Osteoblast (primary cell): ENCODE measurements at regions not wholly inside any gene's neighbourhood (a gene's known extent, or its start where the extent isn't known, plus 50 kb on each side); places are given as distances from the start of the nearest gene placed in this dataset.

Source experiments
- DNase-seq: peaks from one replicate; pipeline ENCODE4 v3.0.0; 2011; ENCODE audit warnings: low spot score, mixed read lengths; ENCODE audit not compliant: insufficient read length; ENCODE audit errors: missing footprints
- H2AFZ ChIP-seq: 2 replicates; pipeline ENCODE4 v1.6.0; 2011; ENCODE audit warnings: mild to moderate bottlenecking, low read length
- H3K27ac ChIP-seq: 2 replicates; pipeline ENCODE4 v1.5.1; 2011; ENCODE audit warnings: mild to moderate bottlenecking, low read depth, low read length, moderate library complexity
- H3K27me3 ChIP-seq: 2 replicates; pipeline ENCODE4 v1.6.0; 2012; ENCODE audit warnings: mild to moderate bottlenecking, control low read depth, inconsistent platforms, low read length, moderate library complexity; ENCODE audit not compliant: insufficient read depth
- H3K36me3 ChIP-seq: 2 replicates; pipeline ENCODE4 v1.5.1; 2011; ENCODE audit warnings: mild to moderate bottlenecking, low read length, control low read depth, moderate library complexity; ENCODE audit not compliant: insufficient read depth
- H3K4me1 ChIP-seq: 2 replicates; pipeline ENCODE4 v1.5.1; 2011; ENCODE audit warnings: mild to moderate bottlenecking, low read length, control low read depth, moderate library complexity; ENCODE audit not compliant: insufficient read depth
- H3K4me2 ChIP-seq: 2 replicates; pipeline ENCODE4 v1.6.0; 2011; ENCODE audit warnings: mild to moderate bottlenecking, low read length; ENCODE audit not compliant: insufficient read depth
- H3K4me3 ChIP-seq: fragments of 200-600 bp; sonication (generic); 3 replicates; pipeline ENCODE4 v1.5.1; 2012; ENCODE audit warnings: mild to moderate bottlenecking, low read length, inconsistent platforms; ENCODE audit not compliant: insufficient read depth
- H3K79me2 ChIP-seq: 2 replicates; pipeline ENCODE4 v1.6.0; 2012; ENCODE audit warnings: mild to moderate bottlenecking, low read length, control low read depth, inconsistent platforms; ENCODE audit not compliant: insufficient read depth
- H3K9me3 ChIP-seq: 2 replicates; pipeline ENCODE4 v1.5.1; 2011; ENCODE audit warnings: low read depth, low read length, control low read depth
- H4K20me1 ChIP-seq: 2 replicates; pipeline ENCODE4 v1.6.0; 2012; ENCODE audit warnings: mild to moderate bottlenecking, low read length, control low read depth; ENCODE audit not compliant: insufficient read depth
- TF ChIP-seq, protein P1 (sequence below): IDR thresholded peaks from 2 replicates; pipeline ENCODE4 v1.5.1; 2011; ENCODE audit warnings: mild to moderate bottlenecking, low read depth, low read length, moderate library complexity; ENCODE audit errors: extremely low read depth

GRCh38 chr15:70314688-70315087, 217.0 kb upstream of the TLE3 start:
- no peaks in the 10 kb centered on the region for H3K36me3 ChIP-seq
- H3K4me3 ChIP-seq: no peak overlapping the region
- H3K27me3 ChIP-seq: peaks cover 6% of the 10 kb centered on the region
- no peak for DNase-seq
- no peak overlapping the region for H2AFZ ChIP-seq
- TF ChIP-seq, protein P1, sequence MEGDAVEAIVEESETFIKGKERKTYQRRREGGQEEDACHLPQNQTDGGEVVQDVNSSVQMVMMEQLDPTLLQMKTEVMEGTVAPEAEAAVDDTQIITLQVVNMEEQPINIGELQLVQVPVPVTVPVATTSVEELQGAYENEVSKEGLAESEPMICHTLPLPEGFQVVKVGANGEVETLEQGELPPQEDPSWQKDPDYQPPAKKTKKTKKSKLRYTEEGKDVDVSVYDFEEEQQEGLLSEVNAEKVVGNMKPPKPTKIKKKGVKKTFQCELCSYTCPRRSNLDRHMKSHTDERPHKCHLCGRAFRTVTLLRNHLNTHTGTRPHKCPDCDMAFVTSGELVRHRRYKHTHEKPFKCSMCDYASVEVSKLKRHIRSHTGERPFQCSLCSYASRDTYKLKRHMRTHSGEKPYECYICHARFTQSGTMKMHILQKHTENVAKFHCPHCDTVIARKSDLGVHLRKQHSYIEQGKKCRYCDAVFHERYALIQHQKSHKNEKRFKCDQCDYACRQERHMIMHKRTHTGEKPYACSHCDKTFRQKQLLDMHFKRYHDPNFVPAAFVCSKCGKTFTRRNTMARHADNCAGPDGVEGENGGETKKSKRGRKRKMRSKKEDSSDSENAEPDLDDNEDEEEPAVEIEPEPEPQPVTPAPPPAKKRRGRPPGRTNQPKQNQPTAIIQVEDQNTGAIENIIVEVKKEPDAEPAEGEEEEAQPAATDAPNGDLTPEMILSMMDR: no peak
- H3K27ac ChIP-seq: no peak overlapping the region
- no peaks in the 10 kb centered on the region for H4K20me1 ChIP-seq
- H3K9me3 ChIP-seq: no peaks in the 10 kb centered on the region
- H3K79me2 ChIP-seq: no peaks in the 10 kb centered on the region
- peaks cover 25% of the 10 kb centered on the region for H3K4me1 ChIP-seq
- H3K4me2 ChIP-seq: no peak overlapping the region

DNA sequence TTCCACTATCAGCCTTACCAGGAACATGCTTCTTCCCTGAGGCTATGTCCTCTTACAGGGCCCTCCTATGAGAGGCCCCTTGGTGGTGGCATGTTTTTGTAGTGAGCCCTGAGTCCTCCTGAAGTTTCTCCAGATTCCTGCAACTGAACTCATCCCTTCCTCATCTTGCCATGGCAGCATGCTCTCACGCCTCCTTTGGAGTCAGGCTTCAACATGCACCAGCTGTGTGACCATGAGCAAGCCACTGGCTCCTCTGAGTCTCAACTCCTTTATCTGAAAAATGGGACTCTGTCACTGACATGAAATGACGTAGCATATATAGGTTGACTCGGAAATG, 216.3 kb upstream of the TLE3 start:
- no peak for DNase-seq
- no peaks in the 10 kb centered on the region for H4K20me1 ChIP-seq

GRCh38 chr15:70313099-70314017, 215.6 kb upstream of the TLE3 start:
- Histone ChIP-seq H3K27me3 (peaks cover 20% of the 10 kb centered on the region), H3K79me2 (no peaks in the 10 kb centered on the region), H3K4me3 (no peak overlapping the region), H2AFZ (no peak overlapping the region), H3K4me1 (peaks cover 12% of the 10 kb centered on the region), H3K9me3 (no peaks in the 10 kb centered on the region), H3K36me3 (no peaks in the 10 kb centered on the region), H3K4me2 (no peak overlapping the region), H4K20me1 (no peaks in the 10 kb centered on the region), H3K27ac (no peak overlapping the region)
- TF ChIP-seq, protein P1: no peak
- no peak for DNase-seq

More for the DNA sequence above, 216.3 kb upstream of the TLE3 start:
- peaks cover 13% of the 10 kb centered on the region for H3K27me3 ChIP-seq
- no peak overlapping the region for H2AFZ ChIP-seq
- H3K4me1 ChIP-seq: peaks cover 18% of the 10 kb centered on the region
- no peaks in the 10 kb centered on the region for H3K36me3 ChIP-seq
- no peak overlapping the region for H3K4me2 ChIP-seq
- no peak overlapping the region for H3K4me3 ChIP-seq
- H3K9me3 ChIP-seq: no peaks in the 10 kb centered on the region
- H3K27ac ChIP-seq: no peak overlapping the region
- TF ChIP-seq, protein P1: no peak
- H3K79me2 ChIP-seq: no peaks in the 10 kb centered on the region

DNA sequence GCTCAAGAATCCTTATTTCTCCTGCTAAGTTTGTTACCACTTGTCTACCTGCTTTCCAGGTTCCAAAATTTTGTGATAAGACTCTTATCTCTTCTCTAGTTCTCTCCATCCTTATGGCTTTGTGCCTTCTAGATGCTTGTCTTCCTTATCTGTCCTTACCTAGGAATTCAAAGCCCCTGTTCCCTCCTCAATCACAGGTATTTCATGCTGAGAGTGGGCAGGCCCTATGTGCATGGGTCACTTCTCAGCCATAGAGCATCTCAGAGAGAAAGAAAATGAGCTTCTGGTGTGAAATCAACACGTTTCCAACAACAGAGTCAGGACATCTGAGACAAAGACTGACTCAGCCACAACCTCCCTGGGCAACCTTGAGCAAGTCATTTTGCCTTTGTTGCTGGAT, 214.1 kb upstream of the TLE3 start:
- Histone ChIP-seq H3K79me2 (no peaks in the 10 kb centered on the region), H3K4me3 (no peak overlapping the region), H3K27ac (no peak overlapping the region), H3K27me3 (peaks cover 25% of the 10 kb centered on the region), H3K9me3 (no peaks in the 10 kb centered on the region), H4K20me1 (no peaks in the 10 kb centered on the region), H3K4me2 (no peak overlapping the region), H2AFZ (no peak overlapping the region), H3K36me3 (no peaks in the 10 kb centered on the region), H3K4me1 (peaks cover 10% of the 10 kb centered on the region)
- TF ChIP-seq, protein P1: no peak
- no peak for DNase-seq
